Transverse colon (tissue), 4 donors: ENCODE measurements at regions not wholly inside any gene's neighbourhood (a gene's known extent, or its start where the extent isn't known, plus 50 kb on each side); places are given as distances from the start of the nearest gene placed in this dataset.

ENCODE experiments used
- DNase-seq: peaks from one replicate; pipeline ENCODE4 v3.0.0-alpha.2; 2019
- H3K27ac ChIP-seq, 4 donors: fragments of 200-600 bp; sonication (generic); 2 replicates each; pipeline ENCODE4 v1.5.1; 2016 to 2018; ENCODE audit warnings: inconsistent platforms in 4 of 4
- H3K27me3 ChIP-seq: fragments of 200-600 bp; sonication (generic); 2 replicates; pipeline ENCODE4 v1.5.1; 2017; ENCODE audit warnings: inconsistent platforms
- H3K36me3 ChIP-seq, 4 donors: fragments of 200-600 bp; sonication (generic); 2 replicates each; pipeline ENCODE4 v1.5.1; 2017 to 2019; ENCODE audit warnings: inconsistent platforms in 4 of 4
- H3K4me1 ChIP-seq, 4 donors: fragments of 200-600 bp; sonication (generic); 2 replicates each; pipeline ENCODE4 v1.5.1; 2017 to 2020; ENCODE audit warnings: inconsistent platforms in 4 of 4
- H3K4me3 ChIP-seq, 4 donors: fragments of 200-600 bp; sonication (generic); 1 replicate in 1 of 4; 2 replicates in 3 of 4; pipeline versions ENCODE4 v1.5.1 to v1.6.1; 2017 to 2019; ENCODE audit warnings: inconsistent platforms in 4 of 4
- H3K9me3 ChIP-seq, 2 donors: fragments of 200-600 bp; sonication (generic); 2 replicates each; pipeline ENCODE4 v1.5.1; 2017 to 2019; ENCODE audit warnings: inconsistent platforms in 2 of 2
- CTCF ChIP-seq, 5 experiments: fragments of 200-600 bp in 3 of 5; fragments of 450-650 bp in 2 of 5; sonication (generic) in 3 of 5; IDR thresholded peaks; 1 replicate in 2 of 5; 2 replicates in 3 of 5; pipeline ENCODE4 v1.5.1; 2016 to 2017; ENCODE audit warnings: antibody characterized with exemption in 5 of 5, inconsistent platforms in 3 of 5, mild to moderate bottlenecking in 2 of 5, moderate library complexity in 1 of 5
- EP300 ChIP-seq: sonication (generic); formaldehyde crosslinking; IDR thresholded peaks from one replicate; pipeline ENCODE4 v1.6.1; 2017; ENCODE audit warnings: antibody characterized with exemption, low read depth
- POLR2A ChIP-seq: fragments of 450-650 bp; IDR thresholded peaks from one replicate; pipeline ENCODE4 v1.6.1; 2016; ENCODE audit warnings: antibody characterized with exemption, mild to moderate bottlenecking, moderate library complexity
- POLR2AphosphoS5 ChIP-seq, 3 donors: sonication (generic); formaldehyde crosslinking; IDR thresholded peaks; one replicate each; pipeline ENCODE4 v1.6.1; 2016; ENCODE audit warnings: antibody characterized with exemption in 3 of 3
- WGBS, 2 donors: methylation state at CpG; one replicate each; pipeline ENCODE4 v1.1.5; 2018; ENCODE audit warnings: low coverage in 1 of 2; 5-methylcytosine and 5-hydroxymethylcytosine counted together
- in situ Hi-C, 4 donors: fragments of 200-750 bp; cut with MboI; loops; one replicate each; pipeline versions ENCODE4 v1.15.0 to v1.15.1; 2017; ENCODE audit warnings: low sequenced_read_pairs in 3 of 4, low pct_ligation_motif_present in 1 of 4, low pct_unique_long_range_greater_than_20kb in 1 of 4
- intact Hi-C: fragments of 100-400 bp; cut with DNase I; formaldehyde crosslinking; loops from one replicate; pipeline ENCODE4 v1.15.1; 2023; ENCODE audit warnings: low total_unique reads

- H3K4me1 ChIP-seq = peaks cover 9 to 47% (median 42%) of the 10 kb centered on the region in 4 donors
- in situ Hi-C loops (no loop called here), intact Hi-C loops (no loop called here)
- peak overlapping the region; percentile 79 to 92 (median 85) for H3K4me3 ChIP-seq
- H3K27ac ChIP-seq = peak overlapping the region; percentile 97 to 99 (median 98)
- H3K9me3 ChIP-seq = no peaks in the 10 kb centered on the region
- peak; percentile 89 for DNase-seq
- H3K27me3 ChIP-seq = peaks cover 24% of the 10 kb centered on the region
- WGBS, 2 donors = 1% methylated on average over 39 of the region's 95 CpGs; no CpG with 5 or more reads in 1 of the 2 donors
- TF ChIP-seq EP300 (no peak), CTCF (IDR thresholded peaks at IDR 0.05) (peak; percentile 18 to 78 (median 42)), POLR2AphosphoS5 (IDR thresholded peaks at IDR 0.05) (peak; percentile 72 to 94 (median 92)), POLR2A (peak; percentile 94)
- H3K36me3 ChIP-seq = no peaks in the 10 kb centered on the region
Observed at GRCh38 chr17:81345228-81346089, 49.8 kb upstream of the BAHCC1 start.
